ENCODE measurements at regions not wholly inside any gene's neighbourhood (a gene's known extent, or its start where the extent isn't known, plus 50 kb on each side); places are given as distances from the start of the nearest gene placed in this dataset.

- TF ChIP-seq, protein P1, sequence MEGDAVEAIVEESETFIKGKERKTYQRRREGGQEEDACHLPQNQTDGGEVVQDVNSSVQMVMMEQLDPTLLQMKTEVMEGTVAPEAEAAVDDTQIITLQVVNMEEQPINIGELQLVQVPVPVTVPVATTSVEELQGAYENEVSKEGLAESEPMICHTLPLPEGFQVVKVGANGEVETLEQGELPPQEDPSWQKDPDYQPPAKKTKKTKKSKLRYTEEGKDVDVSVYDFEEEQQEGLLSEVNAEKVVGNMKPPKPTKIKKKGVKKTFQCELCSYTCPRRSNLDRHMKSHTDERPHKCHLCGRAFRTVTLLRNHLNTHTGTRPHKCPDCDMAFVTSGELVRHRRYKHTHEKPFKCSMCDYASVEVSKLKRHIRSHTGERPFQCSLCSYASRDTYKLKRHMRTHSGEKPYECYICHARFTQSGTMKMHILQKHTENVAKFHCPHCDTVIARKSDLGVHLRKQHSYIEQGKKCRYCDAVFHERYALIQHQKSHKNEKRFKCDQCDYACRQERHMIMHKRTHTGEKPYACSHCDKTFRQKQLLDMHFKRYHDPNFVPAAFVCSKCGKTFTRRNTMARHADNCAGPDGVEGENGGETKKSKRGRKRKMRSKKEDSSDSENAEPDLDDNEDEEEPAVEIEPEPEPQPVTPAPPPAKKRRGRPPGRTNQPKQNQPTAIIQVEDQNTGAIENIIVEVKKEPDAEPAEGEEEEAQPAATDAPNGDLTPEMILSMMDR (IDR thresholded peaks at IDR 0.05) = no peak
- TF ChIP-seq MXI1 (IDR thresholded peaks at IDR 0.05; ENCODE audit: low read depth, low read length) (no peak), EP300 (IDR thresholded peaks at IDR 0.05; ENCODE audit: borderline replicate concordance in 1 of 2, low read depth in 1 of 2, low read length in 1 of 2) (no peak), NFIC (IDR thresholded peaks at IDR 0.05; ENCODE audit: borderline replicate concordance) (no peak), GABPA (IDR thresholded peaks at IDR 0.05; ENCODE audit: low read depth) (no peak), FOXM1 (IDR thresholded peaks at IDR 0.05; ENCODE audit: low read depth) (no peak), MEF2A (IDR thresholded peaks at IDR 0.05; ENCODE audit: borderline replicate concordance, low read depth) (no peak), EZH2phosphoT487 (IDR thresholded peaks at IDR 0.05; ENCODE audit: borderline replicate concordance, low read depth) (no peak), RXRA (IDR thresholded peaks at IDR 0.05; ENCODE audit: borderline replicate concordance, low read depth) (no peak), POLR2AphosphoS5 (IDR thresholded peaks at IDR 0.05; ENCODE audit: low read depth, low read length) (no peak)
- TF ChIP-seq, protein P2, sequence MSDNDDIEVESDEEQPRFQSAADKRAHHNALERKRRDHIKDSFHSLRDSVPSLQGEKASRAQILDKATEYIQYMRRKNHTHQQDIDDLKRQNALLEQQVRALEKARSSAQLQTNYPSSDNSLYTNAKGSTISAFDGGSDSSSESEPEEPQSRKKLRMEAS (IDR thresholded peaks at IDR 0.05; ENCODE audit: low read depth) = no peak
- TF ChIP-seq, protein P3, sequence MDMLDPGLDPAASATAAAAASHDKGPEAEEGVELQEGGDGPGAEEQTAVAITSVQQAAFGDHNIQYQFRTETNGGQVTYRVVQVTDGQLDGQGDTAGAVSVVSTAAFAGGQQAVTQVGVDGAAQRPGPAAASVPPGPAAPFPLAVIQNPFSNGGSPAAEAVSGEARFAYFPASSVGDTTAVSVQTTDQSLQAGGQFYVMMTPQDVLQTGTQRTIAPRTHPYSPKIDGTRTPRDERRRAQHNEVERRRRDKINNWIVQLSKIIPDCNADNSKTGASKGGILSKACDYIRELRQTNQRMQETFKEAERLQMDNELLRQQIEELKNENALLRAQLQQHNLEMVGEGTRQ (IDR thresholded peaks at IDR 0.05; ENCODE audit: borderline replicate concordance, low read depth, low read length) = no peak
Observed at GRCh38 chr11:26204839-26205238, 127.1 kb upstream of the ANO3 start.

Data from SK-N-SH (cell line).